Neural cell (in vitro differentiated cells): ENCODE measurements at regions not wholly inside any gene's neighbourhood (a gene's known extent, or its start where the extent isn't known, plus 50 kb on each side); places are given as distances from the start of the nearest gene placed in this dataset.

Experiments used
- EP300 ChIP-seq: fragments of 450-650 bp; conservative IDR thresholded peaks from 2 replicates; pipeline ENCODE4 v1.6.1; 2014; ENCODE audit warnings: antibody characterized with exemption, mild to moderate bottlenecking, moderate library complexity; ENCODE audit not compliant: poor library complexity, severe bottlenecking
- EZH2 ChIP-seq: fragments of 200-600, 300-800 bp; shearing (Covaris generic), sonication (generic); IDR thresholded peaks from 2 replicates; pipeline ENCODE4 v1.6.1; 2014; ENCODE audit warnings: antibody characterized with exemption, low read length, borderline replicate concordance, mild to moderate bottlenecking; ENCODE audit not compliant: insufficient read depth, poor library complexity, severe bottlenecking
- MXI1 ChIP-seq: fragments of 450-650 bp; conservative IDR thresholded peaks from 2 replicates; pipeline ENCODE4 v1.6.1; 2014; ENCODE audit warnings: antibody characterized with exemption, mild to moderate bottlenecking; ENCODE audit not compliant: poor library complexity, severe bottlenecking
- POLR2AphosphoS5 ChIP-seq: IDR thresholded peaks from 2 replicates; pipeline ENCODE4 v1.6.1; 2012
- RAD21 ChIP-seq: fragments of 450-650 bp; conservative IDR thresholded peaks from 2 replicates; pipeline ENCODE4 v1.6.1; 2014; ENCODE audit warnings: antibody characterized with exemption, mild to moderate bottlenecking, moderate library complexity
- SMC3 ChIP-seq: fragments of 450-650 bp; conservative IDR thresholded peaks from 2 replicates; pipeline ENCODE4 v1.6.1; 2014; ENCODE audit warnings: antibody characterized with exemption, mild to moderate bottlenecking, moderate library complexity; ENCODE audit not compliant: poor library complexity
- TAF1 ChIP-seq: IDR thresholded peaks from 2 replicates; pipeline ENCODE4 v1.6.1; 2012; ENCODE audit warnings: low read depth
- TF ChIP-seq, protein P1 (sequence below): fragments of 450-650 bp; IDR thresholded peaks from 2 replicates; pipeline ENCODE4 v1.5.1; 2014; ENCODE audit warnings: antibody characterized with exemption, mild to moderate bottlenecking, moderate library complexity; ENCODE audit not compliant: poor library complexity, severe bottlenecking
- TF ChIP-seq, protein P2 (sequence below): IDR thresholded peaks from 2 replicates; pipeline ENCODE4 v1.6.1; 2012; ENCODE audit warnings: borderline replicate concordance

DNA sequence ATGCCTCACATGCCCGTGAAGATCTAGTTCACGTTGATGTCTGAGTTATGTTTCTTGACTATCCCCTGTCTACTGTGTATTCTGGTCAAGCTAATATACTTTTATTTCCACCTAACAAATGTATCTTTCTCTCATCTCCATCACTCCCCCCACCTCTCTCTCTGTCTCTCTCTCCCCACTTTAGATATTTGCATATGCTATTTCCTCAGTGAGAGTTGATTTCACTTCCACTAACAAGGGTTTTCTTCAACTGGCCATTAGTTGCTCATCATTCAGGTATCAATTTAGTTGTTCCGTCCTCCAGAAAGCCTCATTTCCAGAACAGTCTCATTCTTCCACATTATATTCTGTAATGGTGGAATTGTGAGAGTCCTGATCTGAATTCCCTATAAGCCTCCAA, 1777.8 kb upstream of the TENM3 start:
- TF ChIP-seq, protein P1, sequence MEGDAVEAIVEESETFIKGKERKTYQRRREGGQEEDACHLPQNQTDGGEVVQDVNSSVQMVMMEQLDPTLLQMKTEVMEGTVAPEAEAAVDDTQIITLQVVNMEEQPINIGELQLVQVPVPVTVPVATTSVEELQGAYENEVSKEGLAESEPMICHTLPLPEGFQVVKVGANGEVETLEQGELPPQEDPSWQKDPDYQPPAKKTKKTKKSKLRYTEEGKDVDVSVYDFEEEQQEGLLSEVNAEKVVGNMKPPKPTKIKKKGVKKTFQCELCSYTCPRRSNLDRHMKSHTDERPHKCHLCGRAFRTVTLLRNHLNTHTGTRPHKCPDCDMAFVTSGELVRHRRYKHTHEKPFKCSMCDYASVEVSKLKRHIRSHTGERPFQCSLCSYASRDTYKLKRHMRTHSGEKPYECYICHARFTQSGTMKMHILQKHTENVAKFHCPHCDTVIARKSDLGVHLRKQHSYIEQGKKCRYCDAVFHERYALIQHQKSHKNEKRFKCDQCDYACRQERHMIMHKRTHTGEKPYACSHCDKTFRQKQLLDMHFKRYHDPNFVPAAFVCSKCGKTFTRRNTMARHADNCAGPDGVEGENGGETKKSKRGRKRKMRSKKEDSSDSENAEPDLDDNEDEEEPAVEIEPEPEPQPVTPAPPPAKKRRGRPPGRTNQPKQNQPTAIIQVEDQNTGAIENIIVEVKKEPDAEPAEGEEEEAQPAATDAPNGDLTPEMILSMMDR, result no peak
- TF ChIP-seq TAF1, result no peak
- no peak for TF ChIP-seq EZH2
- TF ChIP-seq, protein P2, sequence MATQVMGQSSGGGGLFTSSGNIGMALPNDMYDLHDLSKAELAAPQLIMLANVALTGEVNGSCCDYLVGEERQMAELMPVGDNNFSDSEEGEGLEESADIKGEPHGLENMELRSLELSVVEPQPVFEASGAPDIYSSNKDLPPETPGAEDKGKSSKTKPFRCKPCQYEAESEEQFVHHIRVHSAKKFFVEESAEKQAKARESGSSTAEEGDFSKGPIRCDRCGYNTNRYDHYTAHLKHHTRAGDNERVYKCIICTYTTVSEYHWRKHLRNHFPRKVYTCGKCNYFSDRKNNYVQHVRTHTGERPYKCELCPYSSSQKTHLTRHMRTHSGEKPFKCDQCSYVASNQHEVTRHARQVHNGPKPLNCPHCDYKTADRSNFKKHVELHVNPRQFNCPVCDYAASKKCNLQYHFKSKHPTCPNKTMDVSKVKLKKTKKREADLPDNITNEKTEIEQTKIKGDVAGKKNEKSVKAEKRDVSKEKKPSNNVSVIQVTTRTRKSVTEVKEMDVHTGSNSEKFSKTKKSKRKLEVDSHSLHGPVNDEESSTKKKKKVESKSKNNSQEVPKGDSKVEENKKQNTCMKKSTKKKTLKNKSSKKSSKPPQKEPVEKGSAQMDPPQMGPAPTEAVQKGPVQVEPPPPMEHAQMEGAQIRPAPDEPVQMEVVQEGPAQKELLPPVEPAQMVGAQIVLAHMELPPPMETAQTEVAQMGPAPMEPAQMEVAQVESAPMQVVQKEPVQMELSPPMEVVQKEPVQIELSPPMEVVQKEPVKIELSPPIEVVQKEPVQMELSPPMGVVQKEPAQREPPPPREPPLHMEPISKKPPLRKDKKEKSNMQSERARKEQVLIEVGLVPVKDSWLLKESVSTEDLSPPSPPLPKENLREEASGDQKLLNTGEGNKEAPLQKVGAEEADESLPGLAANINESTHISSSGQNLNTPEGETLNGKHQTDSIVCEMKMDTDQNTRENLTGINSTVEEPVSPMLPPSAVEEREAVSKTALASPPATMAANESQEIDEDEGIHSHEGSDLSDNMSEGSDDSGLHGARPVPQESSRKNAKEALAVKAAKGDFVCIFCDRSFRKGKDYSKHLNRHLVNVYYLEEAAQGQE, result no peak
- TF ChIP-seq EP300, result no peak
- no peak for TF ChIP-seq POLR2AphosphoS5
- TF ChIP-seq RAD21, result no peak
- TF ChIP-seq MXI1, result no peak
- no peak for TF ChIP-seq SMC3
